Fibroblast of peridontal ligament (primary cell): ENCODE measurements at regions not wholly inside any gene's neighbourhood (a gene's known extent, or its start where the extent isn't known, plus 50 kb on each side); places are given as distances from the start of the nearest gene placed in this dataset.

Experiments
- DNase-seq: peaks from one replicate; pipeline ENCODE4 v3.0.0-alpha.2; 2010; ENCODE audit errors: extremely low read depth

DNA sequence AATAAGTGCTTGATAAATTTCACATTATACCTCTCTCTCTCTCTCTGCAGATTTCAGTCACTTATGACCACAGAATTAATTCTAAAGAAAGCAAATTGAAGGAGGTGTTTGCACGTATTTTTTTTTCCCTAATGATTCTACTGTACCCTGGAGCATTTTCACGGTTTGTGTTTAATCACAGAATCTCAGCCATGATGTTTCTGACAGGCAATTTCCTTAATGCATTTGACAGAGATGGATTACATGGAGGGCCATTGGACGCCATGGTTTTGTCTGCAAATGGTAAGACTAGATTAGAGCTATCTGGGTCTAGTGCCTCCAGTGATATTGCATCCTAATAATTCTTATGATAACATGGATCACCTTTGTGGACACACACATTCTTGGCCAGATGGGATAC lies 147.5 kb upstream of the RBFOX1 start:
- no peak for DNase-seq

DNA sequence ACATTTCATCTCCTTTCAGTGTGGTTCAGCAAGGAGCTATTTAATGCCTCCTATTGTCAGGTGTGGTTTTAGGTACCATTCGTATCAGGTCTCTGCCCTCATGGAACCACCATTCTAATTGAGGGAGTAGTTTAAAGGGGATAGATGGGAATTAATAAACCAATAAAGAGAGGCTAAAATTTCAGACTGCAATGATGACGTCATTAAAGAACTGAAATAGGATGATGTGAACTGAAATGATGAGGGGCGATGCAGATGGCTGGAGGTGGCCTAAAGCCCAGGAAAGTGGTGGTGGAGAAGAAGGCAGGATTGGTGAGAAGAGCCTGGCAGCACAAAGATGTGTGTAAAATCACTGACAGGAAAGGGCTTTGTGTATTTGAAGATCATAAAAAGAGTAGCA lies 148.9 kb upstream of the RBFOX1 start:
- DNase-seq, result no peak

DNA sequence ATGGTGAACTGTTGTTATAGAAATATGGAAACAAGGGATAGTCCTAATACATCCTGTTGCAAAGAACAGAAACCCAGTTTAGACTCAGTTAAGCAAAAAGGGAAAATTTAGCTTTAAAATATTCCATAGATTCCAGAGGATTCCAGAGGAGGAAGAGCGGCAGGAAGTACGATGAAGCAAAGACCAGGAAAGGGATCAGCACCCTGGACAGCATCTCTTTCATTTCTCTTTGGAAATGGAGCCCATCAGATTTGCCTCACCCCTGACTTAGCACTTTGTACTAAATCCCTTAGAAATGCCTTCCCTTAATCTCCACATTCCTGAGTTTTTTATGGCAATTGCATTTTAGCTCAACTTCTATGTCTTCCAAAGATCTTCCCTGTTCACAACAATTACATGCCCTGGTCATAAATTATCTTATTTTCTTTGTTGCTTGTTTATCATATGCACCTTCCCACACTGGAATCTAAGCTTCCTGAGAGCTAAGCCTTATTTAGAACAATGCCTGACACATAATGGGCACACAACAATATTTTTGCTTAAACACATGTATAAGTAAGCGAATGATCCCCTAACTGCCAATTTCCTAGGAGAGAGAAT lies 150.0 kb upstream of the RBFOX1 start:
- no peak for DNase-seq

GRCh38 chr16:7177875-7178274 lies 154.8 kb upstream of the RBFOX1 start:
- DNase-seq, result no peak

GRCh38 chr16:7171151-7171550 lies 161.5 kb upstream of the RBFOX1 start:
- no peak for DNase-seq

DNA sequence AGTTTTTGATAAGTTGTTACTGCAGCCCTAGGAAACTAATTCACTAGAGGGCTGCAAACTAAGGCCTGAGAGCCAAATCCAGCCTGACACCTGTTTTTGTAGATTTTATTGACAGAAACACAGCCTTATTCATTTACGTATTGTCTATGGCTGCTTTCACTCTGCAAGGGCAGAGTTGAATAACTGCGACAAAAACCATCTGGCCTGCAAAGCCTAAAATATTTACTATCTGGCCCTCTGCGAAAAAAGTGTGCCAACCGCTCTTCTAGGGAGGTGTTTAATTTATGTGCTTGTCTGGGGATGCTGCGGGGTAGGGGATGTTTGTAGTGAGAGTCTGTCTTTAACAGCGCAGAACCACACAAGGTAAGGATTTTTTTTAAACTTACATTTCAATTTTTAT lies 165.0 kb upstream of the RBFOX1 start:
- no peak for DNase-seq

DNA sequence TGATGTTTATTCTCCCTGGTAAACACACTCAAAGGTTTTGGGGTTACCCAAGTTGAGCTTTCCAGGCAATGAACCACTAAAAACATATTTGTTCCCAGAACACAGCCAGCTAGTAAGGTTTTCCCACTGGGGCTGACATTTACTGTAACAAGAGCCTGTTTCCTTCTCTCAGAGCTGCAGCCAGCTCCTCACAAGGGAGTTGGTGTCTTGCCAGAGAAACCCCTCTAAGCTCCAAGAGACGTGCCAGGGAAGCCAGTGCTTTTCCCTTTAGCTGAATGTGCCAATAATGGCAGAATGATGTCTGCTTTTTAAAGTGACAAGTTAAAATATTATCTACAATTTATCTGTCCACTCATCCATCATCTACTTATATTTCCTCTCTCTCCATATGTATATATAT lies 170.8 kb upstream of the RBFOX1 start:
- no peak for DNase-seq

- DNase-seq, result no peak
Observed at GRCh38 chr16:7160093-7160492, 172.6 kb upstream of the RBFOX1 start.

DNA sequence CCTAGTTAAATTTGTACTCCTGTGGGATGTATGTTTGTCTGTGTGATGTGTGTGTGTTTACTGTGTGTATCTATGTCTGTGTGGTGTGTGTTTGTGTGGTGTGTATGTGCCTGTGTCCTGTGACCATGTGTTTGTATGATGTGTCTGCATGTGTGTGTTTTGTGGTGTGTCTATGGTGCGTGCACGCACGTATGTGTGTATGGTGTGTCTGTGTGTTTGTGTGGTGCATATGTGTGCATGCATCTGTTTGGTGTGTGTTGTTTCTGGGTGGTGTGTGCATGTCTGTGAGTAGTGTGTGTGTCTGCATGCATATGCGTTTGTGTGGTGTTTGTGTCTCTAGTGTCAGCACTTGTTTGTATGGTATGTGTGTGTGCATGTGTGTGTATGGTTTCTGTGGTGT lies 174.2 kb upstream of the RBFOX1 start:
- no peak for DNase-seq

DNA sequence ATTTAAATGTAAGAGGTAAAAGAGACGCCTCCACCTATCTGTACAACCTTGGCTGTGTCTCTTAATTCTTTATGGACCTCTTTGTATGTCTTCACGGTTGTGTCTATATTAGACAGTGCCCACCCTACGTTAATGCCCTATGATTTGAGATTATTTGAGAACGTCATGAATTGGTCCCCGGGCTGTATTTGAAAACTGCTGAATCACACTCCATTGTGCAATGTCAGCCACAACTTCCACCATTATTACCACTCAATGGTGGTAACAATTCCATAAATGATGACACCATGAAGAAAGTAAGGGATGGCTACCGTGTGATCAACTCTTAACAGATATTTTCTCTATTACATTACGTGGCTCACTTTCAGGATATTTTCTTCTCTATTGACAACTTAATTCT lies 182.4 kb upstream of the RBFOX1 start:
- no peak for DNase-seq

GRCh38 chr16:7148606-7149005 lies 184.0 kb upstream of the RBFOX1 start:
- no peak for DNase-seq

GRCh38 chr16:7140899-7141298 lies 191.7 kb upstream of the RBFOX1 start:
- no peak for DNase-seq

- no peak for DNase-seq
Observed at GRCh38 chr16:7137560-7138330, 194.9 kb upstream of the RBFOX1 start.

DNA sequence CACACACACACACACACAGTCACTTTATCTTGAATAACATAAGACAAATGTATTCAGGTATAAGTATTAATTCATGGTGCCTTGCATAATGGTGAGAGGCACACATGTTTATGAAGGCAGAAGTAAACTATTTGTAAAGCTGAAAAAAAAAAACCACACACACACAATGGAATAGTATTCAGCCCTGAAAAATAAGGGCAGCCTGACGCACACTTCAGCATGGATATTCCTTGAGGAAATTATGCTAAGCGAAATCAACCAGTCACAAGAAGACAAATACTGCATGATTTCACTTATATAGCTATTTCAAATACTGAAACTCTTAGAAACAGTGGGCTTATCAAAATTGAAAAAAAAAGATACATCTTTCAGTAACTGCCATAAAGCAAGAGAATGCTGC lies 200.2 kb upstream of the RBFOX1 start:
- no peak for DNase-seq

- DNase-seq, result no peak
Observed at GRCh38 chr16:7124701-7125100, 207.9 kb upstream of the RBFOX1 start.

DNA sequence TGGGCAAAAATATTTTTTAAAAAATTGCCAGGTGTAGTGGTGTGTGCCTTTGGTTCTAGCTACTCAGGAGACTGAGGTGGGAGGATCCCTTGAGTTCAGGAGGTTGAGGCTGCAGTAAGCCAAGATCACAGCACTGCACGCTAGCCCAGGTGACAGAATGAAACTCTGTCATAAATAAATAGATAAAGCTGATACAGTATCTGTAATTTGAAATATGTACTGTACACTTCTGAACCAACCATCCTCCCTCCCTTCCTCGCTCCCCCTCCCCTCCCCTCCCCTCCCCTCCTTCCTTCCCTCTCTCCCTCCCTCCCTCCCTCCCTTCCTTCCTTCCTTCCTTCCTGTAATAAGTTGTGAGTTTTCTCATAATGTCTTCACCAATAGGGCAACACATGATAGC lies 208.4 kb upstream of the RBFOX1 start:
- no peak for DNase-seq

- no peak for DNase-seq
Observed at GRCh38 chr16:7116734-7117133, 215.9 kb upstream of the RBFOX1 start.

GRCh38 chr16:7115898-7116297 lies 216.7 kb upstream of the RBFOX1 start:
- DNase-seq, result no peak

DNA sequence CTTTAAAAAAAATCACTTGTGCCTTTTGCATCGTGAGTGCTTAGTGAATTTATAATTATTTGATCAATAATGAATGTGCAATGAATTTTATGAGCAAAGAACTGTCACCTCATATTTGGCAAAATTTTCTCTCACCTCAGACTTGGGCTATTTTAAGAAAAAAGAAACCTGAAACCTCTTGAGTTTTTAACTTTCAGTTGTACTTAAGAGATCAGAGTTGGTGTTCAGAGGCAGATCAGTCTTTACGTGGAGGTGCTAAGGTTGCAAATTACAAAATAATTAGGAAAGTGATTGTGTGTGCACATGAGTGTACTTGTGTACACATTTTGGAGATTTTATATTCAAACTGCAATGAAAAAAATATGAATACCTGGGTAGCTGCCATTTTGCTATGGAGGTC lies 218.7 kb upstream of the RBFOX1 start:
- no peak for DNase-seq

GRCh38 chr16:7113395-7113794 lies 219.2 kb upstream of the RBFOX1 start:
- no peak for DNase-seq

DNA sequence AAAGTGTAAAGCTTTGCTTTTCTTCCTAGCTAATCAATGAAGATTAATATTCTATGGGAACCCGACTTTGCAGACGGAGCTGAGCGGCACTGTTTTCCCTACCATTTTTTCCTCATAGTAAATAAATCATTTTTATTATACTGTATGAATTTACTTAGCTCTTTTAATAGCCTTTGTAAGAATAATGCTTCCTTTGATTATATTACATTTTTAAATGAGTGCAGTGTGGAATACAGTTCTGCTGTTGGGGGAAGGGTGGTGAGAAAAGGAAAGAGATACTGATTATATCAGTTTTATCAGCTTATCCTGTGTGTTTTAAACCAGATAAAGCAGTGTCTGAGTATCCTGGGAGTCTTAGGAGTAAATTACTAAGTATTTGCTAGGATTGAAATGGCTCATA lies 221.4 kb upstream of the RBFOX1 start:
- no peak for DNase-seq

GRCh38 chr16:7107436-7107835 lies 225.2 kb upstream of the RBFOX1 start:
- DNase-seq, result no peak

DNA sequence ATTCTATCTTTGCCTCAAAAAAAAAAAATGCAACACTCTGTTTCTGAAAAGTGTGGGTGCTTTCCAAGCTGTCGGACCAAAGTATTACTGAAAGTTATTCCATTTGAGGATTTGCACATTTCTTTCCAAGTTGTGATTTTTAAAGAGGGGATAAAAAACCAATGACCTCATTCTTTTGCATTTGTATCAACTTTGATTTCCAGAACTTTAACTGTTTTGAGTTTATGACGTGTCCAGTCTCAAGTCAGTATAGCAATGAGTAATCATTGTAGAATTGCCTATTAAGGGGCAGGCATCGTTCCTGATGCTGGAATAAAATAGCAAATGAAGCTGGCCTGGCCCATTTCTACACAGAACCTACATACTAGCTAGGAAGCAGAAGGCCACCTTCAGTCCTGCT lies 229.6 kb upstream of the RBFOX1 start:
- no peak for DNase-seq

GRCh38 chr16:7101054-7101453 lies 231.6 kb upstream of the RBFOX1 start:
- no peak for DNase-seq
